CD14-positive monocyte (primary cell): ENCODE measurements at regions not wholly inside any gene's neighbourhood (a gene's known extent, or its start where the extent isn't known, plus 50 kb on each side); places are given as distances from the start of the nearest gene placed in this dataset.

Experiments
- DNase-seq, 3 donors: peaks; one replicate each; pipeline ENCODE4 v3.0.0-alpha.2; 2011 to 2022
- H2AFZ ChIP-seq: 2 replicates; pipeline ENCODE4 v1.6.0; 2012; ENCODE audit warnings: mild to moderate bottlenecking, low read depth, low read length, inconsistent platforms; ENCODE audit not compliant: insufficient read depth, poor library complexity, severe bottlenecking
- H3K27ac ChIP-seq, 2 donors: 1 replicate in 1 of 2; 2 replicates in 1 of 2; pipeline ENCODE4 v1.5.1; 2012 to 2013; ENCODE audit warnings: low read length in 2 of 2, control low read depth in 1 of 2, inconsistent platforms in 1 of 2, low read depth in 1 of 2, mild to moderate bottlenecking in 1 of 2
- H3K27me3 ChIP-seq, 2 donors: one replicate each; pipeline versions ENCODE4 v1.6.0 to v1.6.1; 2011 to 2013; ENCODE audit warnings: low read length in 2 of 2; ENCODE audit not compliant: control insufficient read depth in 2 of 2, insufficient read depth in 2 of 2
- H3K36me3 ChIP-seq, 2 donors: replicated peaks in 1 of 2; 1 replicate in 1 of 2; 2 replicates in 1 of 2; pipeline versions ENCODE4 v1.5.1 to v1.6.1; 2012 to 2013; ENCODE audit warnings: low read length in 2 of 2, control low read depth in 1 of 2, inconsistent platforms in 1 of 2, mild to moderate bottlenecking in 1 of 2; ENCODE audit not compliant: insufficient read depth in 2 of 2, control insufficient read depth in 1 of 2
- H3K4me1 ChIP-seq, 2 donors: 1 replicate in 1 of 2; 2 replicates in 1 of 2; pipeline versions ENCODE4 v1.5.1 to v1.6.1; 2012 to 2013; ENCODE audit warnings: low read length in 2 of 2, control low read depth in 1 of 2, inconsistent platforms in 1 of 2, mild to moderate bottlenecking in 1 of 2, moderate library complexity in 1 of 2; ENCODE audit not compliant: insufficient read depth in 2 of 2, control insufficient read depth in 1 of 2
- H3K4me2 ChIP-seq: replicated peaks from 2 replicates; pipeline ENCODE3; 2012; ENCODE audit warnings: low read length, moderate library complexity, mild to moderate bottlenecking; ENCODE audit not compliant: poor library complexity, severe bottlenecking; ENCODE audit errors: extremely low read depth
- H3K4me3 ChIP-seq, 3 experiments: fragments of 200-600 bp in 1 of 3; sonication (generic) in 1 of 3; replicated peaks in 1 of 3; 1 replicate in 2 of 3; 2 replicates in 1 of 3; pipeline ENCODE4 v1.5.1; 2011 to 2013; ENCODE audit warnings: low read length in 3 of 3, mild to moderate bottlenecking in 3 of 3, control low read depth in 2 of 3, low read depth in 2 of 3, inconsistent platforms in 1 of 3, moderate library complexity in 1 of 3
- H3K79me2 ChIP-seq: 2 replicates; pipeline ENCODE4 v1.6.0; 2012; ENCODE audit warnings: mild to moderate bottlenecking, control low read depth, inconsistent platforms, low read length, moderate library complexity; ENCODE audit not compliant: insufficient read depth
- H3K9ac ChIP-seq: 2 replicates; pipeline ENCODE4 v1.6.0; 2017; ENCODE audit warnings: low read length, mild to moderate bottlenecking; ENCODE audit not compliant: insufficient read depth, poor library complexity, severe bottlenecking
- H3K9me3 ChIP-seq, 2 donors: replicated peaks in 1 of 2; 1 replicate in 1 of 2; 2 replicates in 1 of 2; pipeline versions ENCODE4 v1.5.1 to v1.6.1; 2012 to 2013; ENCODE audit warnings: low read length in 2 of 2, control low read depth in 1 of 2; ENCODE audit not compliant: control insufficient read depth in 1 of 2, insufficient read depth in 1 of 2
- H4K20me1 ChIP-seq: 2 replicates; pipeline ENCODE4 v1.6.0; 2012; ENCODE audit warnings: mild to moderate bottlenecking, low read length, control low read depth, moderate library complexity; ENCODE audit not compliant: insufficient read depth
- H3K27ac Mint-ChIP-seq, 7 donors: one replicate each; pipeline ENCODE4 v1.8.0; 2020; ENCODE audit warnings: mild to moderate bottlenecking in 7 of 7, mixed read lengths in 7 of 7, moderate library complexity in 6 of 7, inconsistent platforms in 2 of 7
- H3K27me3 Mint-ChIP-seq, 3 donors: one replicate each; pipeline ENCODE4 v1.8.0; 2021 to 2022; ENCODE audit warnings: low read depth in 3 of 3, mild to moderate bottlenecking in 3 of 3, mixed read lengths in 3 of 3, moderate library complexity in 3 of 3, inconsistent platforms in 1 of 3
- H3K36me3 Mint-ChIP-seq, 2 donors: one replicate each; pipeline ENCODE4 v1.8.0; 2020; ENCODE audit warnings: mixed read lengths in 2 of 2, inconsistent platforms in 1 of 2, mild to moderate bottlenecking in 1 of 2
- H3K4me1 Mint-ChIP-seq: one replicate; pipeline ENCODE4 v1.8.0; 2020; ENCODE audit warnings: mild to moderate bottlenecking, mixed read lengths
- H3K4me3 Mint-ChIP-seq, 2 donors: one replicate each; pipeline ENCODE4 v1.8.0; 2020; ENCODE audit warnings: mild to moderate bottlenecking in 2 of 2, mixed read lengths in 2 of 2, moderate library complexity in 1 of 2
- H3K9me3 Mint-ChIP-seq, 7 donors: one replicate each; pipeline ENCODE4 v1.8.0; 2020 to 2022; ENCODE audit warnings: mixed read lengths in 7 of 7, mild to moderate bottlenecking in 6 of 7, moderate library complexity in 6 of 7, inconsistent platforms in 2 of 7
- WGBS: methylation state at CpG from one replicate; pipeline ENCODE4 v1.1.5; 2013; ENCODE audit warnings: missing lambda C conversion rate; ENCODE audit not compliant: insufficient coverage; 5-methylcytosine and 5-hydroxymethylcytosine counted together
- intact Hi-C, 2 donors: fragments of 100-400 bp; cut with micrococcal nuclease; formaldehyde crosslinking; loops; one replicate each; pipeline versions ENCODE4 v1.15.0 to v1.15.1; 2023
- TF ChIP-seq, protein P1 (sequence below): fragments of 200-600 bp; IDR thresholded peaks from one replicate; pipeline ENCODE4 v1.8.0; 2022; ENCODE audit warnings: antibody characterized with exemption, mild to moderate bottlenecking

DNA sequence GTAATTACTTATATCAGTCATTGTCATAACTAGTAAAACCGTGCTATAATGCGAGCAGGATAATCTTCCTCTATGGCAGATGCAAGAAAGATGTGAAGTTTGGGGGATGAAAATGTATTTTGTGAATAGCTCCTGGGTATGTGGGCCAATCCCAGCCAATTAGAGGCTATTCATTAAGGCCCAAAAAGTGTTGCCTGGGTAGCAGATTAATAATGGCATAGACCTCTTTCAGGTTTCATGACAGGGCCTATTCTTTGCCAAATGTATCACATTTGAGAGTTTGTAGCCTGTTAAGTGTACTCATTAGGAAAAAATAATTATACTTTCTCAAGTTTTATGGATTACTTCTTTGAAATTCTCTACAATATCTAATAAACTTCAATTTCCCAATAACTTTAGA lies 199.2 kb upstream of the POU3F2 start:
- Histone ChIP-seq H3K27me3 (no peaks in the 10 kb centered on the region), H3K27ac (no peak overlapping the region), H2AFZ (no peak overlapping the region), H3K79me2 (no peaks in the 10 kb centered on the region), H3K4me3 (no peak overlapping the region), H3K9me3 (no peaks in the 10 kb centered on the region), H3K4me1 (no peaks in the 10 kb centered on the region), H3K9ac (no peak overlapping the region), H4K20me1 (no peaks in the 10 kb centered on the region), H3K36me3 (no peaks in the 10 kb centered on the region), H3K4me2 (no peak overlapping the region)
- intact Hi-C loops: no loop called here
- Mint-ChIP-seq H3K36me3 (no peaks in the 10 kb centered on the region), H3K27ac (no peak overlapping the region), H3K27me3 (peaks cover 0 to 2% (median 2%) of the 10 kb centered on the region in 3 donors), H3K4me3 (no peak overlapping the region), H3K9me3 (peaks cover 0 to 2% (median 0%) of the 10 kb centered on the region in 7 donors), H3K4me1 (no peaks in the 10 kb centered on the region)
- DNase-seq: no peak
- no CpG with 5 or more reads among the region's 2 CpGs for WGBS
- TF ChIP-seq, protein P1, sequence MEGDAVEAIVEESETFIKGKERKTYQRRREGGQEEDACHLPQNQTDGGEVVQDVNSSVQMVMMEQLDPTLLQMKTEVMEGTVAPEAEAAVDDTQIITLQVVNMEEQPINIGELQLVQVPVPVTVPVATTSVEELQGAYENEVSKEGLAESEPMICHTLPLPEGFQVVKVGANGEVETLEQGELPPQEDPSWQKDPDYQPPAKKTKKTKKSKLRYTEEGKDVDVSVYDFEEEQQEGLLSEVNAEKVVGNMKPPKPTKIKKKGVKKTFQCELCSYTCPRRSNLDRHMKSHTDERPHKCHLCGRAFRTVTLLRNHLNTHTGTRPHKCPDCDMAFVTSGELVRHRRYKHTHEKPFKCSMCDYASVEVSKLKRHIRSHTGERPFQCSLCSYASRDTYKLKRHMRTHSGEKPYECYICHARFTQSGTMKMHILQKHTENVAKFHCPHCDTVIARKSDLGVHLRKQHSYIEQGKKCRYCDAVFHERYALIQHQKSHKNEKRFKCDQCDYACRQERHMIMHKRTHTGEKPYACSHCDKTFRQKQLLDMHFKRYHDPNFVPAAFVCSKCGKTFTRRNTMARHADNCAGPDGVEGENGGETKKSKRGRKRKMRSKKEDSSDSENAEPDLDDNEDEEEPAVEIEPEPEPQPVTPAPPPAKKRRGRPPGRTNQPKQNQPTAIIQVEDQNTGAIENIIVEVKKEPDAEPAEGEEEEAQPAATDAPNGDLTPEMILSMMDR: no peak

DNA sequence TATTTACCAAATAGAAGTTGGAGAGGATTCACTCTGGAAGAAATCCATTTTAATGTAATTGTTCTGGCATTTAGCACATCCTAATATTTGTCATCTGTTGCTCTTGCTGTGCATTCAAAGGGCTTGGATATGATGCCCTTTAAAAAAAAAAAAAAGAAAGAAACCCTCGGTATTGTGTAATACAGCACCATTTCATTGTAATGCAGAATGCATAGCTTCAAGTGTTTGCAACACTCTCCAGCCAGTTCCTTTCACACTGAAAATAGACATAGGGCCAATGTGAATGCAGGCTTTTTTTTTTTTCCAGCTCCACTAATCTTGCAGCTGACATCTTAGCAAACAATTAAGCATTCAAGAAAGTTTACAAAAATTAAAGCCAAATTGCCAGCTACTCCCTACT lies 197.4 kb upstream of the POU3F2 start:
- no peak overlapping the region for H3K4me3 Mint-ChIP-seq
- H3K27ac Mint-ChIP-seq: no peak overlapping the region
- Histone ChIP-seq H2AFZ (no peak overlapping the region), H3K79me2 (no peaks in the 10 kb centered on the region), H3K4me1 (no peaks in the 10 kb centered on the region), H3K4me2 (no peak overlapping the region), H3K36me3 (no peaks in the 10 kb centered on the region), H3K4me3 (no peak overlapping the region), H3K27me3 (no peaks in the 10 kb centered on the region), H3K9me3 (no peaks in the 10 kb centered on the region), H4K20me1 (no peaks in the 10 kb centered on the region), H3K27ac (no peak overlapping the region), H3K9ac (no peak overlapping the region)
- H3K4me1 Mint-ChIP-seq: no peaks in the 10 kb centered on the region
- no peaks in the 10 kb centered on the region for H3K36me3 Mint-ChIP-seq
- intact Hi-C loops: no loop called here
- TF ChIP-seq, protein P1: no peak
- no CpG with 5 or more reads among the region's 1 CpG for WGBS
- peaks cover 0 to 2% (median 1%) of the 10 kb centered on the region in 3 donors for H3K27me3 Mint-ChIP-seq
- H3K9me3 Mint-ChIP-seq: no peaks in the 10 kb centered on the region
- DNase-seq: no peak
